ENCODE measurements at regions not wholly inside any gene's neighbourhood (a gene's known extent, or its start where the extent isn't known, plus 50 kb on each side); places are given as distances from the start of the nearest gene placed in this dataset.
"Not testable (repeated sequence)": the region's sequence is repeated elsewhere in the genome, so short reads cannot be mapped to it uniquely, and the experiment has no call there.

GRCh38 chr15:98280284-98280975, 319.9 kb downstream of the ARRDC4 start:
- DNase-seq, result no peak

- DNase-seq, result no peak
Measured at GRCh38 chr15:98281130-98281529, 320.6 kb downstream of the ARRDC4 start.

DNA sequence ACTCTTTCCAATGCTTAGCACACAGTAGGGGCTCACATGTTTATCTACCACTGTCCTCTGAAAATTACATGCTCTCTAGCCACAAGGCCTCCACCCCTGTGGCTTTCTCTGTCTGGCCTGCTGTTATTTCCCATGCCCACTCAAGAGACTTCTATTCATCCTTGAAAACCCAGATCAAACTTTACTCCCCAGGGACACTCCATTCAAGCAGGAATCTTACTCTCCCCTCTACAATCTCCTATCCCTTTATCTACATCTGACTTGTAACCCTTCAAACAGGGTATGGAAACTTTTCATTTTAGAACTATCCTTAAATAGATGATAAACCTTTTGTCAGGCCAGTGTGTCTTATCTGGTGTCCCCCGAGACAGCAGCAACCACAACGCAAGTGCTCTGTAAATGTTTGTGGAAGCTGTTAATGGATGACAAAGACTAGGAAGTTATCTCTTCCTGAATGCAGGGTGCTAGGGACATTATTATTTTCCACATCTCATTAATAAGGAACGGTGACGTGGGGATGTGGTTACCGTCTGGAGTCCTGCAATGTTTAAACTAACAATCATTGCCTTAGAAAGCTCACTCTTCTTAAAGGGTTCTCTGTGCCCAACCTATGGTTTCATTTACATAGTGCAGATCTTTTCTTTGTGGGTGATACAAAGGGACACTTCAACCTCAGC, 322.3 kb downstream of the ARRDC4 start:
- no peak for DNase-seq

GRCh38 chr15:98286200-98286599, 325.7 kb downstream of the ARRDC4 start:
- DNase-seq, result no peak

- DNase-seq, result no peak
Measured at GRCh38 chr15:98286831-98287230, 326.3 kb downstream of the ARRDC4 start.

GRCh38 chr15:98288091-98288590, 327.6 kb downstream of the ARRDC4 start:
- DNase-seq, result no peak

- no peak for DNase-seq
Measured at GRCh38 chr15:98289747-98290146, 329.2 kb downstream of the ARRDC4 start.

DNA sequence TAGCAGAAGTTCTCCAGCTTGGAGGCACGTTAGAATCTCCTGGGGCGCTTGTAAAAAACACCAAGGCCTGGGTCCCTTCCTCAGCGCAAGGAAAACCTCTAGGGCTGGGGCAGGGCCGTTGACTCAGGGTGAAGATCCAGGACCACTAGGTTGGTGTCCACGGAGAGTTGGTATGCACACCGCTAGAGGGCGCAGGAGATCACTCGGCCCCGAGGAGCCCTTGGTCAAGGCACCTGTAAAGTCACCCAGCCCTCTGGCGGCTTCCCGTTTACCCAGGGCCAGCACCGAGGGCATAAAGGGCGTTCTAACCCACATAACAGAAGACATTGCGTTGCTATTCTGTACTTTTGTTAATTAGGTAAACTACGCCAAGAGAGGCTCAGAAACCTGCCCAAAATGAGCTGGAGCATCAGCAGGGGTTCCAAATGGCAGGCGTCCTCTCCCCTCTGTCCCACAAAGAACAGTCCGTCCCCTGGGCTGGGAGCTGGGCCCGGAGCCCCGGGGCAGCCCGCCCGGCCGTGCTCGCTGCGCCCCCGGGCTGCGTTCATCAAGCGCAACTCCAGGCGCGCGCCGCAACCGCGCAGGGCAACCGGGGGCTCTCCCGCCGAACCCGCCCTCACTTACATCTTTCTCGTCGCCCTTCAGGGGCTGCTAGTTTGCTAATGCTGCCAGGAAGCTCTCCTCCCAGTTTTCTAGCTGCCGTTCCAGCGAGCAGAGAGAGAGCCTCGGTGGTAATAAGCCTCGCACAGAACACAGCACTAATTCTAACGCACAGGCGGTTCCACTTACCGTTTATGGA, 332.1 kb downstream of the ARRDC4 start:
- DNase-seq, result no peak

DNA sequence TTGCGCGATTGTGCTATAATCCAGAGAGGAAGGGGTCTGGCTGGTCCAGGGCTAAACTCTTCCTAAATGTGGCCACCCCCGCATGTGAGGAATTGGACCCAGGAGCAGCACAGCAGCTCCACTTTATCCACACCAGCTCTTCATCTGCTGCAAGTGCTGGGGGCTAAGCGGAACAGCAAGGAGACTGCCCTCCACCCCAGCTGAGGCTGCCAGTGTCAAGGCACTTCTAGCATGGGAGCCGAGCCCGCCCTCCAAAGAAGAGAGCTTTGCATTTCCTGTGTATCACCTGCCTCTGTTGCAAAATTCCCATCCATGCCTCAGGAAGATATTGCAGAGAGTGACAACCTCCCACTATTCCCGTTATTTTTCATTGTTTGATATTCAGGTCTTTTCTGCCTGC, 333.6 kb downstream of the ARRDC4 start:
- no peak for DNase-seq

- not testable (repeated sequence) for DNase-seq
Measured at GRCh38 chr15:98295101-98295759, 334.7 kb downstream of the ARRDC4 start.

DNA sequence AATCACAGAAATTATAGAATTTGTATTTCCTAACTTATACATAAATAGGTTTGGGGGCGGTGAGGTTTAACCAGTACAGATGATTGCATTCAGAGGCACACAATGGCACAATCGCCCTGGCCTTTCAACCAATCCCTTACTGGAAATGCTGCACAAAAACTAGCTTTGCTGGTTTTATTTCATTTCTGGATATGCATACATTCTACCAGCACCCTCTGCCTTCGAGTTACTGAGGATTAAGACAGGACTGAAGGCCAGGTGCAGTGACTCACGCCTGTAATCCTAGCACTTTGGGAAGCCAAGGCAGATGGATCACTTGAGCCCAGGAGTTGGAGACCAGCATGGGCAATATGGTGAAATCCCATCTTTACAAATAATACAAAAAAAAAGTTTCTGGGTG, 336.1 kb downstream of the ARRDC4 start:
- no peak for DNase-seq

GRCh38 chr15:98304371-98304770, 343.9 kb downstream of the ARRDC4 start:
- no peak for DNase-seq

DNA sequence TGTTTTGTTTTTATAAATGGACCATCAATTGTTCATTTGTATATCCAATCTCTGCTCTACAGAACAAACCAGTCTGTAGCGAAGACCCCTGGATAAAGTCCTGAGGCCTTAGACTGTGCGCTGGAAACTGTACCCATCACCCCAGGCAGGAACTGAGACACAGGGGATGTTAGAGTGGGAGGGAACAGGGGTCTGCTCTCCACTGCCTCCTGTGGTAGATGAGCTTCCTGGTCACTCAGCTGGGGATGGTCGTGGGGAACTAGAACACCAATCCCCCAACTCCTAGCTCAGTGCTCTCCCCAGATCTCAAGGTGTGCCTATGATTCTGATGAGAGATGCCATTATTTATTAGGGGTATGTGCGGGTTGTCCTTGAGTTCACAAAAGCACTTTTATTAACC, 340.2 kb upstream of the IGF1R start:
- no peak for DNase-seq

DNA sequence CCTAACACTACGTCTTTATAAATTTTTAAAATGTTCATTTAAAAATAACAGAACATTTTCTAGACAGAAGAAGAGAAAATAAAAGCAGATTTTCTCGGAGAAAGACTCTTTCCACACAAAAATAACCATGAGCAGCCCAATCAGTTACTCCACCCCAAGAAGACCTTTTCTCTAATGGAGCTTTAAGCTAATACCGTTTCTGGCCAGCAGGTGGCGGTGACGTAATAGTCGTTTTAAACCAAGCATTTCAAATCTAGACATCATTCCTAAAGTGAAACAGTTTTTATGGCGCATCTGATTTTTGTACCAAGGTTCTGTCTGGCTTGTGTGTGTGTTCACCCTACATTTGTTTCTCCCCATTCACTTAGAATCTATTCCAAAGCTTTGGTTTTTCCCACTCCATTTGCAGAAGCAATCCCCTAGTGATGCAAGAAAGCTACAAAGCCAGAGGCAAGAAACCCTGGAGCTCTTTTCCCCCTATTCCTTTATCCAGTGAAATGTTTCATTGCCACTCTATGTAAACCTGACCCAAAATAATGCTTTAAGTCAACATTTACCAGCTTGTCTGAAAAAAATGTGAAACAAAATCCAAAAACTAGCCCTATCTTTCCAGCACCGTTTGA, 336.7 kb upstream of the IGF1R start:
- DNase-seq, result peak; percentile 41

DNA sequence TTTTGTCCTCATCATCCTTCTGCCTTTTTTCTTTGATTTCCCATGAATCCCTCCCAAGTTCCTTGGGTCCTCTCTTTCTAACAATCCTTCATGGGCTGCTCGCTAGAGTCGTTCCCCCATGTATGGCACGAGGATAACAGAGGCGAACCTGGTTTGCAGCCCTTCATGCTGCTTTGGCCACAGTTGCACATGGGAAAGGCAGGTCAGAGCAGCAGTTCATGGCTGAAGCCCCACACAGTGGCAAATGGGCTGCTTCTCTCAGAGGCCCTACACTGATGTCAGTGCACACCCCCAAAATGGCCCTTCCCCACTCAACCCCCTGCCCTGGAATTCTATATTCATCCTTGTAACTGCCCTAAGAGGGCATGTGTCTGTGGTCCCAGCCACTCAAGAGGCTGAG, 335.4 kb upstream of the IGF1R start:
- DNase-seq, result no peak

- no peak for DNase-seq
Measured at GRCh38 chr15:98315971-98316370, 332.4 kb upstream of the IGF1R start.

DNA sequence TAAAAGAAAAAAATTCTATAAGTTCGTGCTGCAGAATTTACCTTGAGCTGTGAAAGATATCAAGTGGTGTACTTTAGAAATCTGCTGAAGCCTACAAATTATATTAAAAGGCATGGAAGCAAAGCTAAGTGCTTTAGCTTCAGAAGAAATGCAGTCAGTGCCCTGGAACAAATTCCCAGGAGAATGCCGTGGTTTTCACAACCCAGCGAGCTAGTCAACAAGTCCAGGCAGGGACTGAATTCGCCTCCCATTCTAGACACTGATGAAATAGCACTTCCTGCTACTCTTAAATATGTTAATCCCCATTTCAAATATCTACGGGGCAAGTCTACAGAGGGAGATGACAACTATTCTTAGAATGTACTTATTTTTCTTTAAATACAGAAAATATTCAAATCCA, 326.4 kb upstream of the IGF1R start:
- DNase-seq, result no peak

DNA sequence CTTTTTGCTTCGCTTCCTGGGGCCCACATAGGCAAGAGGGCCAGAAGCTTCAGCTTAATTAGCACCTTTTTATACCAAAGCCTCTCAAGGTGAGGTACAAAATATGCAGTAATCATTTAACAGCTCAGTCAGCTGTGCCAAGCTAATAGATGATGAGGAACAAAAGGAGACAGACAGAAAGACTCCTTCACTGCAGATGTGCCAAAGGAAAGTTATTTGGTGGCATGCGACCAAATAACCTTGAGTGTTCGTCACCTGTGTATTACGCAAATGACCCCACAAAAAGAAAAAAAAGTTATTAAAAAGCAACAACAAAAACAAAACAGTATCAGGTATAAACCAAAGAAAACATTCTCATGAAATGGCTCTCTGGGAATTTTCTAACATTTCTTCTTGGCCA, 325.8 kb upstream of the IGF1R start:
- DNase-seq, result no peak

DNA sequence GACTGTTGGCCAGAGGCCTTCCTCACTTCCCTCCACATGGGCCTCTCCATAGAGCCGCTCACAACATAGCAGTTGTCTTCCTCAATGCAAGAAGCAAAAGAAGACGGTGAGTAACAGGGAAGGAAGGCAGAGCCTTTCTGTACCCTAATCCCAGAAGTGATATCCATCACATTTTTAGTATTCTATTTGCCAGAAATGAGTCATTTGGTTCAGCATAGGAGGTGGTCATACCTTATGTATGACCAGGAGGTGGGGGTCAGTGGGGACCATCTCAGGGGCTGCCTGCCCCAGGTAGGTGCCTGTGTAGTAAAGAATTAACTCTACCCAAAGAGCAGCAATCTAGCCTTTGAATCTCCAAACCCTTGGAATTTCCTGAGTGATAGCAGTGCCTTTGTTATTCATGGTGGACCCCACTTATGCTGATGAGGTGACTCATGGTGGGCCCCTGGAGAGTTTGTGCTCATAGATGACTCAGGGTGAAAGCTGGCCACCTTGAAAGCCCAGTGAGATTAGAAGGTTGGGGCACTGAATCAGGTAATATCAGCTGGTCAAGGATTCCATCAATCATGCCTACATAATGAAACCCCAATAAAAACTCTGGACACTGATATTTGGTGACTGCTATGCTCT, 323.9 kb upstream of the IGF1R start:
- DNase-seq, result no peak

DNA sequence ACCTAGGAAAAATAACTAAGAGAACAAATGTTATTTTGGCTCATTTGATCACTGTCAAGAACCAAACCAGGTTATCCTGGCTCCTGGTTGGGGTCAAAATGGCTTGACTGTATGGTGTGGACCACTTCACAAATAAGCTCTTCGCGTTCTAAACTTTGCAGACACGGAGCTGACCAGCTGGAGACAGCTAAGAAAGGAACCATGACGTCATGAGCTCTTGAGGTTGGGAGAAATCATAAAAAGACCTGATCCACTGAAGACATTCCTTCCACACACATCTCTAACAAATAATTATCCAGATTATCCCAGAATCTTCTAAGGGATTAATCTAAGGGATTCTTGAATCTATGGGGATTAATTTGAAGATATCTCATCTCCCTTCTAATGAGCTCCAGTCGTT, 321.5 kb upstream of the IGF1R start:
- no peak for DNase-seq

DNA sequence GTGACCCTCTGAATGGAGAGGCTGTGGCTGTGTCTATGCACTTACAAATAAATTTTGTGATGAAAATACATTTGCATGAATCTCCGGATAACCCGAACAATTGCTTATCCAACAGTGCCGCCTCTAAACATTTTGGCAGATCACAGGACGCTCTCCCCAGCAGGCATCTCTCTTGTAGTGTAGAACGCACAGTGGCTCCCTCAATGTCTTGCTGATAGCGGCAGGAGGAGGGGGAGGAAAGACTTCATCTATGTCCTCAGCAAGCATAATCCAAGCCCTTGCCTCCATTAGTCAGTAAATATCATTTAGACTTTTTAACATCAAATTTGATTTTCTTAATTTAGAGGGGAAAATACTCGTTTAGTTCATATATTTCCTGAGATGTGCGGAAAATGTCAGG, 318.1 kb upstream of the IGF1R start:
- no peak for DNase-seq

GRCh38 chr15:98330692-98331435, 317.5 kb upstream of the IGF1R start:
- no peak for DNase-seq
